OCI-LY3 (cell line): ENCODE measurements at regions not wholly inside any gene's neighbourhood (a gene's known extent, or its start where the extent isn't known, plus 50 kb on each side); places are given as distances from the start of the nearest gene placed in this dataset.

Source experiments
- EZH2phosphoT487 ChIP-seq: fragments of 200-600 bp; shearing (Covaris generic); IDR thresholded peaks from 2 replicates; pipeline ENCODE4 v1.6.1; 2018; ENCODE audit warnings: antibody characterized with exemption, mixed run types, low read depth
- TF ChIP-seq, protein P1 (sequence below): fragments of 200-600, 300-600 bp; sonication (generic); IDR thresholded peaks from 2 replicates; pipeline ENCODE4 v1.5.1; 2014; ENCODE audit warnings: antibody characterized with exemption, low read length, low read depth

GRCh38 chr4:138918169-138918869 lies 97.3 kb upstream of the NOCT start:
- TF ChIP-seq, protein P1, sequence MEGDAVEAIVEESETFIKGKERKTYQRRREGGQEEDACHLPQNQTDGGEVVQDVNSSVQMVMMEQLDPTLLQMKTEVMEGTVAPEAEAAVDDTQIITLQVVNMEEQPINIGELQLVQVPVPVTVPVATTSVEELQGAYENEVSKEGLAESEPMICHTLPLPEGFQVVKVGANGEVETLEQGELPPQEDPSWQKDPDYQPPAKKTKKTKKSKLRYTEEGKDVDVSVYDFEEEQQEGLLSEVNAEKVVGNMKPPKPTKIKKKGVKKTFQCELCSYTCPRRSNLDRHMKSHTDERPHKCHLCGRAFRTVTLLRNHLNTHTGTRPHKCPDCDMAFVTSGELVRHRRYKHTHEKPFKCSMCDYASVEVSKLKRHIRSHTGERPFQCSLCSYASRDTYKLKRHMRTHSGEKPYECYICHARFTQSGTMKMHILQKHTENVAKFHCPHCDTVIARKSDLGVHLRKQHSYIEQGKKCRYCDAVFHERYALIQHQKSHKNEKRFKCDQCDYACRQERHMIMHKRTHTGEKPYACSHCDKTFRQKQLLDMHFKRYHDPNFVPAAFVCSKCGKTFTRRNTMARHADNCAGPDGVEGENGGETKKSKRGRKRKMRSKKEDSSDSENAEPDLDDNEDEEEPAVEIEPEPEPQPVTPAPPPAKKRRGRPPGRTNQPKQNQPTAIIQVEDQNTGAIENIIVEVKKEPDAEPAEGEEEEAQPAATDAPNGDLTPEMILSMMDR: no peak
- TF ChIP-seq EZH2phosphoT487: no peak
